Stimulated activated CD8-positive, alpha-beta memory T cell treated with anti-CD3 and anti-CD28 coated beads, Interleukin-15, amount 100 ng/mL, for 24 hours (primary cell): ENCODE measurements at regions not wholly inside any gene's neighbourhood (a gene's known extent, or its start where the extent isn't known, plus 50 kb on each side); places are given as distances from the start of the nearest gene placed in this dataset.

Experiments used
- DNase-seq: peaks from one replicate; pipeline ENCODE4 v3.0.0-alpha.2; 2020; ENCODE audit warnings: low read depth

DNA sequence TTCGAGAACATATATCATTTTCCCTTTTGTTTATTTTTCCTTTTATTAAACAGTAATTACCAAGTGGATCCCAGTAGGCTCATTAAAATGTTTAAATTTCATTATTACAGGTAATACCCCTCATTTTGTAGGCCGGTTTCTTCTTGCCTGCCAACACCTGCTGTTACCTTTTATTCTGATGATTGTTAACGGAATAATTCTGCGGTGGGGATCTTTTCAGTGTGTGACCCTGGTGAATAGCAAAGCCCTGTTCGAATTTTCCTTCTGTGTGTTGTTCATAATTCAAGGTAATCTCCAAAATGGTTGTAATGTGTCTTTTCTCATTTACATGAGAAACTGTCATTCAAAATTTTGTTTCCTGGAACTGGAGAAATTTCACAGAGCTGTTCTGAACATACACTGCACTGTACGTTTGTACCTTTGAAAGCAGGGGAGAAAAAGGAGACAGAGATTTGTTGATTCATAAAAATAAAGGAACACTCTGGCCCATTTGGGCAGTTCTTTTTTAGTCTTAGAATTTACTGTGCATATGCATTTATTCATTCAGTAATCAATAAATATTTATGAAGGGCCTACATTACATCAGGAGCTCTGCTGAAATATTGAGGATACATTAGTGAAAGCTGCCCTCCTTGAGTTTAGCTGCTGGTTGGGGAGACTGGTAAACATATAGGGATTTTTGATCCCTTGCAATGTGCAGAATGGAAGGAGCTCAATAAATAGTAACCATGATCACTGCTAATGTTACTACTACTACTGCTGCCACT, 502.0 kb downstream of the QKI start:
- DNase-seq: no peak

DNA sequence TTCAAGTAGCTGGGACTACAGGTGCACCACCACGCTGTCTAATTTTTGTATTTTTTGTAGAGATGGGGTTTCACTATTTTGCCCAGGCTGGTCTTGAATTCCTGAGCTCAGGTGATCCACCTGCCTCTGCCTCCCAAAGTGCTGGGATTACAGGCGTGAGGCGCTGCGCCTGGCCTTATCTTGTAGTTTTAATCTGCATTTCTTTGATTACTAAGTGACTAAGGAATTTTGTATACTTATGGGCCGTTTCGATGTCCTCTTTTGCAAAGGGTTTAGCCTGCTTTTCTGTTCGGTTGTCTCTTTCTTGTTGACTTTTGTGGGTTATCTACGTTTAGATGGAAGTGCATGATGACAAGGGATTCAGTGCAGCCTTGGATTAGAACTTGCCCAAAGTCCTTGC, 500.6 kb downstream of the QKI start:
- no peak for DNase-seq

DNA sequence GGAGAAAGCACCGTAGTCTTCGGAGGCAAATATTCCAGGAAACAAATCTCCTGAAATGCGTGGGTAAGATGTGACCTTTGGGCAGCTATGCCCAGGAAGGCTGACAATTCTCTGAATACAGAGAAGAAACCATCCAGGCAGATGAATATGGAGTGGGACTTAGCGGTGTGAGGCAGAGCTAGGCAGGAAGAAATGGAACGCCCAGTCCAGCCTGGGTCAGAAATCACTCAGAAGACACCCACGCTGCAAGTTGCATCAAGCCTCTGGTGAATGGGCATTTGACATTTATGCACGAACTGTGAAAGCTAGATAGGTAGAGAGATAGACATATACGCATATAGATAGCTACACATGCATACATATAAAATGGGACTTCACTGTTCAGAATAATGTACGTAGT, 498.5 kb downstream of the QKI start:
- DNase-seq: no peak

DNA sequence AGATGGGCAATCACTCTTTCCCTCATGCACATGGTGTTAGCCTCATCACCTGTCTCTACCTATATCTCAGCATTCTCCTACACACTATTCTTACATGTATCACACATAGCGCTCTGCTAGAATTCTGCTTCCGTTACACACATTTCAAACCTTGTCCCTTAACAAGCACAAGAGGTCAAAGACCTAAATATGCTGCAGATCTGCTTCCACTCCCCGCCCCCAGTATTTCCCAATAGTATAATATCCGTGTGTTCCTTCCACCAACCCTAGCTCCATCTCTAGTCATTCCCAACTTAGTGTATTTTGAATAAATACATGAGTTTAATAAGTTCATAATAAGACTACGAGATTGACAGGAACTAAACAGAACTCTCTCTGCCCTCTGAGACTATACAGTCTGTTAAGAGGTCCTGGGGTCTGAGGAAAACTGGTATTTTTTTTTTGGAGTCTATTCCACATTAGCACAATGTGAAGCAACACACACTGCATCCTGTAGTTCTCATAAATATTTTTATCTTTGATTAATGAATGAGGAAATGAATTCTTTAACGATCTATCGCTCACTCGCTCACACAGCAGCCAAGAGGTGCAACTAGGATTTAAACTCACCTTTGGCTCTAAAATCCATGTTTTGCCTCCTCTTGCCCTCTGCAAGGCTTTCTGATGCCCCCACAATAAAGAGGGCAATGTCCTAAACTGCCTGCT, 491.6 kb downstream of the QKI start:
- no peak for DNase-seq

DNA sequence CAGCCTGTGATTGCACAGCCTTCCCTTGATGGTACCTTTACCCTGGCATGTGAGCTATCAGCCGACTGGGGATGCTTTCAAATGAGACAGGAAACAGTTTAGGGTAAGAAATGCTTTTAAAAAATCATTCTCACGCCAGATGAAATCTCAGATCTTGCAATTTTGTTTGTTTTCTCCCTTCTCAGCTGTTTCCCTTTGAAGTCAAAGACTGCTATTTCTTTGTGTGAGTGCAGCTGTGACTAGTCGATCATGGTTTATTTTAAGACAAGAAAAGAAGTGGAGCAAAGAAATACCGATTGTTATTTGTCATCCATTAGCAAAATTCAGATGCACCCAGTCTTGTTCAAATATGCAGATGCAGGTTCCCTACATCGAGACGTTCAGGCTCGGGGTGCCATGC, 489.7 kb downstream of the QKI start:
- no peak for DNase-seq

DNA sequence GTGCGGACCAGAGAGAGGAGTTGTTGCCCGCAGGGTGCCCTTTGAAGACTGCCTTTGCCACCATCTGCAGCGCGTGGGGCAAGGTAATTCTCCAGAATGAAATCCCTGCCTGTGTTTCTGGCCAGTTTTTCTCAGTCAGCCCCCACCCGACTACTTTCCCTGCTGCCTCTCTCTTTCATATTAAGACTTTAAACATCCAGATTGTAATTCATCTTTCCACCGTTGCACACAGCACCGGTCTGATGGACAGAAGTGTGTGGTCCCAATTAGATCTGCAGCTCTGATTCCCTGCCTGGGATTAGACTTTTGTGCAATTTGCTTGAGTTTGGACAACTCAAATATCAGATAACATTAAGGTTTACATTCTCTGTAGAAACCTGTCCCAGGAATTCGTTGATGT, 489.0 kb downstream of the QKI start:
- DNase-seq: no peak

DNA sequence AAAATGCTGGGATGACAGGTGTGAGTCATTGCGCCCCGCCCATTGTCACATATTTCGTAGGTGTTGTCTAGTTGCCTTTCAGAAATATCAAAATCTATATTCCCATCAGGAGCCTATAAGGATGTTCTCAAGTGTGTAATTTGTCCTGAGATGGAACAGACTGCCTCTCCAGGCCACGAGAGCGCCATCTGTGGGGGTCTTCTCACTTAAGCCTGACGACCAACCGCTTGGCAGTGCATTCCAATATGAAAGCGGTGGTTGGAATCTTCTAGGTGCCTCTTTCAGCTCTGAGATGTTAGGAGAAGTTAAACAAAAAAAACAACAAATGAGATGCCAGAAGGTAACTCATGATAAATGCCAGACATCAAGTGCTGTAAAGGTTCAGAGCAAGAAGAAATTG, 488.5 kb downstream of the QKI start:
- DNase-seq: no peak

DNA sequence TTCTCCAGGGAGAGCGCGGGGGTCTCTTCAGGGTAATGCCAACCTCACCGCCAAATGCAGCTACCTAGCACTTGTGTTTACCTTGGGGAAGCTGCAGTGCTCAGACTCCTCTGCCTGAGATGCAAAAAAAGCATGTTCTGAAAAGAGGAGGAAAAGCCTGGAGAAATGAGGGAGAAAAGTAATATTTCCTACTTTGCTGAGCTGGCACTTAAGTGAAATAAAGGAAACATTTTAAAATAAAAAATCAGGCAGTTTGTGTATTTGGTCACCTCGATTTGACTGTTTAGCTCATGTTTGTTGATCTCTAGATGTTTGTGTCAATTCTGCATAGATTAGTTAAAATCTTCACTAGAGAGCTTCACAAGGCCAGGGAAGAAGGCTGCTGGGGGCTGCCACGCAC, 487.2 kb downstream of the QKI start:
- DNase-seq: no peak

DNA sequence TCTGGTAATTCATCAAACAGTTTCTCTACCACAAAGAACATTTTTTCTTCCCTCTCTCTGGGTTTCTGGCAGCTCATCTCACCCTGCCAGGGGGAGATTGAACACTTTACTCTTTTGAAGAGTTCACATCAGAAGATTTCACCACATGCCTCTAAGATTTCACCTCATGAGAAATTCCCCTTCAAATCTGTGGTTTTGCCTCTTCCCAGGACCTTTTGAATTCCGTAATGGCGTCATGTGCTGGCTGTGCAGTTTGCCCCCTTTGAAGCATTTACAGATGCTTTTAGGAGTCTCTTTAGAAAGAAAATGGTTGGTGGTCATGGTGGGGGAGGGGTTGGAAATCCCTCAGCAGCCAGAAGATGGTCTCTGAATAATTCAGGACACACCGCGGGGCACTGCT, 486.1 kb downstream of the QKI start:
- no peak for DNase-seq

DNA sequence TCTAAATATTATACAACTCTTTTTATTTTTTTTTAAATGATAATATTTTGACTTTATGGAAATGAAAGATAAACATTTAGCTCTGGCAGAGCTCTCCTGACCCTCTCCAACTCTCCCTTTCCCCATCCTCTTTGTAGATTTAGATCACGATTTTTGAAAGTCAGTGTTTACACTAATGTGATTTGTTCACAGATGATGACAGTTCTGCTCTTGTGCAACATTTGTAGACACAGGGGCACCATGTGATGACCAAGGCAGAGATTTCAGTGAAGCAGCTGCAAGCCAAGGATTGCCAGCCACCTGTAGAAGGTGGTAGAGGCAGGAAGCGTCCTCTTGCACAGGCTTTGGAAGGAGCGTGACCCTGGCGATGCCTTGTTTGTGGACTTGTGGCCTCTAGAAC, 483.2 kb downstream of the QKI start:
- DNase-seq: no peak

DNA sequence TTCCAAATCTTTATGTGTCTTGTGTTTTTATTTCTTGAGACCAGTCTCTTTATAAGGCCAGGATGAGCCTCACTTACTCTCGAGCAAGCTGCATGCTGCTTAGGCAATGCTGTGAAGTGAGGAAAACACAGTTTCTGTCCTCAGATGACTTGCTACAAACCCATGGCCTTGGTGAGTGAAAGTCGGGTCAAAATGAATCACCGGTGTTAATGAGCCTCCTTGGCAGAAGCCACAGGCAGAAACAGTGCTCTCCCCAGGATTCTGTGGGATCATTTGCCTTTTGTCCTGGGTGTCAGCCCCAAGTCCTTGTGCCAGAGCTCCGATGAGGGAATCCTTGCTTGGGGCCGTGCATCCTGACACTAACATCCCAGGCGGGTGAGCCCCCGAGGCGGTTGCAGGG, 482.5 kb downstream of the QKI start:
- DNase-seq: no peak

DNA sequence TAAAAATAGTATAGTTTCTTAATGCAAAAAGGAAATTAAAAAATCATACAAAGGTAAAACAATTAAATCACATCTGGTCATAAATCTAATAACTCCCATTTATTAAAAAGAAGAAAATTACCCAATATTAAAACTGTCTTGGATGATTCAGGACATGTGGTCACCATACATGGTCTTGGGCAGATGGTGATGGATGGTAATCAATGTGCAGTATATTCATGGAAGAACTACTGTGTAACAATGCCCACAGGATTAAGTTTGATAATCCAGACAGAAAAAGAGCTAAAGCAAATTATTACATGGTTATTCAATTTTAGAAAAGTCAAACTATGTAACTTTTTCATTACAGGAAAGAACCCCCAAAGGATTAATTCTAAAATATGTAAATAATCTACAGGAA, 480.6 kb downstream of the QKI start:
- DNase-seq: no peak

DNA sequence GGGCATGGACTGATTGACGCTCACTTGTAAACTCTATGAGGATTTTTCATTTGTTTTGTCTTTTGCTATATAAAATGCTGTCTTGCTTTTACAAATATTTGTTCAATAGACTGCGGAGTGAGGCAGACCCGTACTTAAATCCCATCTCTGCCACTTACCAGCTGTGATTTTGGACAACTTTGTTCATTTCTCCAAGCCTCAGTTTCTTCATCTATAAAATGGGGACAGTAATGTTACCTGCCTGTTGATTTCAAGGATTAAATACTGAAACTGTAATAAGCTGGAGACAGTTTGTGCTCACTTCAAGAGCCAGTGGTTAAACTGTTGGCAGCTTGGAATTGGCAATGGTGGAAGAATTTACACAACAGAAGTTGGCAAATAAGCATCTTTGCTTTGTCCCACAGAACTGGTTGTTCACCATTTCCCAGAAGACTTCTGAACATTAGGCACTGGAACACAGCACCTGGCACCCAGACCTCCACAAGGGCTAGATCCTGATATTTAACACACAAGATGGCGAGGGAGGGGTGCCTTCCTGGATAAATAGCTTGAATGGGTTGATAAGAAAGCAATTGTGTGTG, 479.2 kb downstream of the QKI start:
- no peak for DNase-seq

DNA sequence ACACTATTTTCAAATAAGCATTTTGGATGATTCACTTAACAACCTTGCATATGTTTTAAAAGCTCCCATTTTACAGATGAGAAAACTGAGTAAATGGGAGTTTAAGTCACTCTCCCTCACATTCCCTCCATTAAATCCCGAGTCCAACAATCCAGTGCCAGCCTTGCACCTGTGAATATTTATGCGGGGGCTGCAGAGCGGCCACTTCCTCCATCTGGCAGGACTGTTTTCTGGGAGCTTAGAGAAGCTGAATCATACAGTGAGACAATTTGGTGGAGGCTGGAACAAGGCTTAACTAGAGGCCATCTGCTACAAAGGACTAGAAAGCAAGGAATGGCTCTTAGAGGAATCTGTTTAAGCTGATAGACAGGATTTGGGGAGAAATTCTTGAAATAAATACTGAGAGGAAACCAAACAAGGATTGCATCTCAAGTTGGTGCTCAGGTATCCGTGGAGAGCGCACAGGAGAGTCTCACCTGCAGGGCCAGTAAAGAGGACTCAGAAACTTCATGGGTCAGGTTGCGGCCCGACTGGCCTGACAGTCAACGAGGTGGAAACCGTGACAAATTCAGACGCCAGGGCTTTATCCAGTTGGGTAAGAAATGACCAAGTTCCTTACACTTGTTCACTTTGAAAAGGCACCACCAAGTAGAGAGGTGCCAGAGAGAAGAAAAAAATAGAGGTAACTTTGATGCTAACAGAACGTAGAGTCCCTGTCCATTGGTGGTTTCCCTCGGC, 478.5 kb downstream of the QKI start:
- no peak for DNase-seq

DNA sequence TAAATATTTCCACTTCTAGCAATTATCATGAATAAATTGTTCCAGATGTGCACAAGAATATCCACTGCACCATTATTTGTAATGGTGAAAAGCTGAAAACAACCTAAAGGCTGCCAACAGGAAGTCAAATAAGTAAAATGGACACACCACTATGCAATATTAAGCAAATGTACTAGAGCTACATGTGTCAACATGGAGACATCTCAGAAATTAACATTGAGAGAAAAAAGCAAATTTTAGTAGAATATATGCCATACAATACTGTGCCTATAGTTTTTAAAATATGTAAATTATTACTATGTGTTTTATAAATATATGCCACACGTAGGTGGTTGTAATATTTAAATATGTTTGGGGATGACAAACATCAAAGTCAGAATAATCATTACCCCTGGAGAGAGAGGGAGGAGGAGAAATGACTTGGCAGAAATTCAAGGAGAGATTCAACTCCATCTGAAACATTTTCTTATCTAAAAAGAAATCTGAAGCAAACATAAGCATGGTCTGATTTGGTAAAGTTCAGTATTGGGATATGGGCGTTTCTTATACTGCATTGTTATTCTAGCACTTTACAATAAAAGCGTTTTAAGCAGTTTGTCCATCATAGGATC, 475.5 kb downstream of the QKI start:
- no peak for DNase-seq

DNA sequence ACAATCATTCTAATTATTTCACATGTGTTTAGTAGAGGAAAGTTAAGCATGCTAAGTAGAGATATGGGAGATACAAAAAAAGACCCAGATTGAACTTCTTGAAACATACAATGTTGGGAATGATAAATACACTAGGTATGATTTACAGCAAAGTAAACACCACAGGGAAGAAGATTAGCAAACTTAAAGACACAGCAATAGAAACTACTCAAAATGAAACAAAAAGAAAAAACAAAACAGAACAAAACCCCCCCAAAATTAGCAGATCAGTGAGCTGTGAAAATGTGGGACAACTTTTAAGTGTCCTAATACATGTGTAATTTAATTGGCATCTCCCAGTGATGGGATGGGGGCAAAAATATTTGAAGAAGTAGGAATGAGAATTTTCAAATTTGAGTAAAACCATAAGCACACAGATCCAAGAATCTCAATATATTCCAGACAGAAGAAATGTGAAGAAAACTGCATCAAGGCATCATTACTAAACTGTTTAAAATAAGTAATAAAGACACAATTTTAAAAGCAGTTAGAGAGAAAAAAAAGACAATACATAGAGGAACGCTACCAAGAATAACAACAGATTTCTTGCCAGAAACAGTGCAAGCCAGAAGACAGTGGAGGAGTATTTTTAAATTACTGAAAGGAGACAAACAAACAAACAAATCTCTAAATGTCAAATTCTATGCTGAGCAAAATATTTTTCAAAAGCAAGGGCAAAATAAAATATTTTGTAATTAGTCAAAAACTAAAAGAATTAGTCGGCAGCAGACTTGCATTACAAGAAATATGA, 473.7 kb downstream of the QKI start:
- DNase-seq: no peak

DNA sequence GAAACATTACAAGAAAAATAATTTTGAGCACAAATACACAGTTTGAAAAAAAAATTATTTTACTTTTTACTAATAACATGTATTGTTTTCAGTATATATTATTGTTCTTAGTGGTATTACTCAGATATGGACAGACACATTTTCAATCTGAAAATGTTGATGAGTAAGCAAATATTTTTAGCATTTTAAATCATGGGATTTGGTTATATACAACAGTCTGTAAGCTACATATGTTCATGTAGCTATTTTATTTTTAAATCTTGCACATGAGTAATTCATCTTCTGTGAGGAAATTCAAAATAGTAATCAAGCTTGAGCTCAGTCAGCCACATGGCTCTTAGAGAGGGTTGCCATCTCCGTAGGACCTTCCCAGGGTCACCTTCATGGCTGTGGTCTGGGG, 471.9 kb downstream of the QKI start:
- DNase-seq: no peak

DNA sequence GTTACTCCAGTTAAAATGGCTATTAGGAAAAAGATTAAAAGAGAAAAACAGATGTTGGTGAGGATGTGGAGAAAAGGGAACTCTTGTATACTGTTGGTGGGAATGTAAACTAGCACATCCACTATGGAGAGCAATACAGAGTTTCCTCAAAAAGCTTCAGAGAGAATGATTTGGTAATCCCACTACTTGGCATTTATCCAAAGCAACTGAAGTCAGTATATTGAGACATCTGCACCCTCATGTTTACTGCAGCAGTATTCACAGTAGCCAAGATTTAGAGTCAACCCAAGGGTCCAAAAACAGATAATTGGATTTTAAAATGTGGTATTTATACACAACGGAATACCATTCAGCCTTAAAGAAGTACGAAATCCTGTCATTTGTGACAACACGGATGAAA, 469.5 kb downstream of the QKI start:
- no peak for DNase-seq

DNA sequence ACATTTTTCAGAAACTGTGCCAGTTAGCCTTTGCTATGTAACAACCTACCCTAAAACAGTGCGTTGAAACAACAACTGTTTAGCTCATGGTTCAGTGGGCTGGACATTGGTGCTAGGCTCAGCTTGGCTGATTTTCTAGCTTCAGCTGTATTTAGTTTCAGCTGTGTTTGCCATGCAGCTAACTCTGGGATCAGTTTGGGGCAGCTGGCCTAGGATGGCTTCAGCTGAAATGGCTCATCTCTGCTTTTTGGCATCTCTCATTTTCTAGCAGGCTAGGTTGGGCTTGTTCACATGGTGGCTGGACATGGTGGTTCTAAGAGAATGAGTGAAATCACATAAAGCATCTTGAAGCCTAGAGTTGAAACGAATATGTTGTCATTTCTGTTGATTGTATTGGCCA, 464.2 kb downstream of the QKI start:
- no peak for DNase-seq

DNA sequence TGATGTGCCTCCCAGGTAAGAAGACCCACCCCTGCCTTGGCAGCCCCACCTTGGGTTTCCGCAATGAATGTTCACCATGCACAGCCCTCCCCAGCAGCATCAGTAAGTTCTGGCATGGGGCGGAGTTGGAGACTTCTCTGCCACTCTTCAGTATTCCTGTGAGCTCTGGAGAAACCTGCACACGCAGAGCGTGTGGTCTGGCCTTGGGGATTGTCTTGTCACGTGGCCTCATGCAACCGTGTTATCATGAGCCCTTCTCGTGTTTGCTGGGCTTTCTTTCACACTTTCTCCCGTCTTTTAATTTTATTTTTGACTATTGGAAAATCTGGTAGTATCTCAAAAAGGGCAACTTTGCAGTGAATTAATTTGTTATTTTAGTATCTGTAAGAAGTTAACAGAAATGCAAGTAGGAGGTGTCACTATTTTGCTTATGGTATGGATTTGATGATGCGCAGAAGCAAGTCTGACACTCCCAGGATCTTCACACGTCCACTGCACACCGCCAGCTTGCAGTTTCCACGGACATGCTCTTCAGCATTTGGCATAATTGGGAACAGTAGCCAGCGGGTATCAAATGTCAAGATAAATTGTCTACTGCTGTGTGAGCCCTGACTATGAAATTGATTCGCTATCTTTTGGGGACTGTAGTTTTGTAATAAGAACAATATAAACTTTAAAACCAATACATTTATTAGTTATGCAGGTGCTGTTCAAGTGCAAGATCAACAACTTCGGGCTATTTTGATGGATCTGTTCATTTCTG, 463.5 kb downstream of the QKI start:
- no peak for DNase-seq

DNA sequence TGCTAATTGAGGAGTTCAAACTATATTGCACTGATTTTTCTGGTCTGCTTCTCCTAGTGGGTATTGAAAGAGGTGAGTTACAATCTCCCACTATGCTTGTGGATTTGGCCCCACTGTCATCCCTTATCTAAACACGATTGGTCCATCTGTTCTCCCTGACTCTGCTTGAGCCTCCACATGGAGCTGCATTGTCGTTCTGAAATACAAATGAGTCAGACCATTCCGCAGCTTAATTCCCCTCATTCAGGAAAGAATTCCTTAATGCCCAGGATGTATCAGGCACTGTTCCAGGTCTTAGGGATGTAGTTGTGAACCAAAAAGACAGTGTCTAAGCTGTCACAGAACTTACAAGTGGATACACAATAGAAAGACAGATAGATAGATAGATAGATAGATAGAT, 461.9 kb downstream of the QKI start:
- DNase-seq: no peak
